A549 (cell line): ENCODE measurements at regions not wholly inside any gene's neighbourhood (a gene's known extent, or its start where the extent isn't known, plus 50 kb on each side); places are given as distances from the start of the nearest gene placed in this dataset.

Experiments used
- MYC ChIP-seq: IDR thresholded peaks from 2 replicates; pipeline ENCODE4 v1.6.1; 2012; ENCODE audit warnings: mild to moderate bottlenecking, inconsistent platforms, low read length, improper control_type of control experiment, borderline replicate concordance
- POLR2A ChIP-seq: IDR thresholded peaks from 2 replicates; pipeline ENCODE4 v1.6.1; 2012; ENCODE audit warnings: mild to moderate bottlenecking, low read length
- RAD21 ChIP-seq, 2 experiments: fragments of >200 bp in 1 of 2; sonication (Bioruptor Twin) in 1 of 2; formaldehyde crosslinking in 1 of 2; IDR thresholded peaks in 1 of 2; conservative IDR thresholded peaks in 1 of 2; 2 replicates in 1 of 2; 3 replicates in 1 of 2; pipeline ENCODE4 v1.6.1; 2012 to 2018; ENCODE audit warnings: inconsistent platforms in 1 of 2
- RCOR1 ChIP-seq: fragments of 150-350 bp; IDR thresholded peaks from 2 replicates; pipeline ENCODE4 v1.6.1; 2014; ENCODE audit warnings: antibody characterized with exemption, low read length, low read depth
- TF ChIP-seq, protein P1 (sequence below): fragments of >200 bp; sonication (Bioruptor Twin); formaldehyde crosslinking; IDR thresholded peaks from 3 replicates; pipeline ENCODE4 v1.5.1; 2016

DNA sequence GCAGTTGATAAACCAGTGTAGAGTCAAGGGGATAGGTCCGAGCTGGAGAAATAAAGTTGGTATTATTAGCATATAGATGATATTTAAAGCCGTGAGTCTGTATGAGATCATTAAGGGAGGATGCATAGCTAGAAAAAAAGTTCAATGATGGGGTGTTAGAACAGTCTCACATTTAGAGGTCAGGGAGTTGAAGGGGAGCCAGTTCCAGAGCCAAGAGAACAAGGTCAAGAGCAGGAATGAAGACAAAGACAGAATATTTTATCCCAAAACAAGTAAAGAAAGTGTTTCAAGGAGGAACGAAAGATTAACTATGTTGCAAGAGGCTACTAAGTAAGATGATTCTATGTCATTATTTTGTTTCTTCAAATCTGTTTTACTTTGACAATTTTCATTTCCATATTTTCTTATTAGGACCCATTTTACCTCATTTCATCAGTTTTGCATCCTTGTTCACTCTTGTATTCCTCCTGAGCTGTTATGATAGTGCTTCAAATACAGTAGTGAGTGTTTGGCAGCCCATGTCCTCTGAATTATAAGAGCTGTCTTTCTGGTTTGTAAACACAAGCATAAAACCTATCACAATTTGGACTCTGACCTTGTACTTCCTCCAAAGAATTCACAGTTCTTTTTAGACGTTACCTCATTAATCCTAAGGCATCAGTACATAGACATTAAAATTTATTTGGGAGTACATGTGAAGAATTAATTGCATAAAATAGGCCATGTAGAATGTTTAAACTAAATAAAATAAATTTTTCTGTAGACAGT, 695.7 kb upstream of the NECTIN3 start:
- TF ChIP-seq MYC: no peak
- TF ChIP-seq, protein P1, sequence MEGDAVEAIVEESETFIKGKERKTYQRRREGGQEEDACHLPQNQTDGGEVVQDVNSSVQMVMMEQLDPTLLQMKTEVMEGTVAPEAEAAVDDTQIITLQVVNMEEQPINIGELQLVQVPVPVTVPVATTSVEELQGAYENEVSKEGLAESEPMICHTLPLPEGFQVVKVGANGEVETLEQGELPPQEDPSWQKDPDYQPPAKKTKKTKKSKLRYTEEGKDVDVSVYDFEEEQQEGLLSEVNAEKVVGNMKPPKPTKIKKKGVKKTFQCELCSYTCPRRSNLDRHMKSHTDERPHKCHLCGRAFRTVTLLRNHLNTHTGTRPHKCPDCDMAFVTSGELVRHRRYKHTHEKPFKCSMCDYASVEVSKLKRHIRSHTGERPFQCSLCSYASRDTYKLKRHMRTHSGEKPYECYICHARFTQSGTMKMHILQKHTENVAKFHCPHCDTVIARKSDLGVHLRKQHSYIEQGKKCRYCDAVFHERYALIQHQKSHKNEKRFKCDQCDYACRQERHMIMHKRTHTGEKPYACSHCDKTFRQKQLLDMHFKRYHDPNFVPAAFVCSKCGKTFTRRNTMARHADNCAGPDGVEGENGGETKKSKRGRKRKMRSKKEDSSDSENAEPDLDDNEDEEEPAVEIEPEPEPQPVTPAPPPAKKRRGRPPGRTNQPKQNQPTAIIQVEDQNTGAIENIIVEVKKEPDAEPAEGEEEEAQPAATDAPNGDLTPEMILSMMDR: no peak
- no peak for TF ChIP-seq RAD21 (conservative IDR thresholded peaks at IDR 0.05 in 1 of 2, IDR thresholded peaks at IDR 0.05 in 1 of 2)
- TF ChIP-seq POLR2A: no peak
- no peak for TF ChIP-seq RCOR1
